Panc1 (cell line): ENCODE measurements at regions not wholly inside any gene's neighbourhood (a gene's known extent, or its start where the extent isn't known, plus 50 kb on each side); places are given as distances from the start of the nearest gene placed in this dataset.

Source experiments
- POLR2AphosphoS5 ChIP-seq: IDR thresholded peaks from 2 replicates; pipeline ENCODE4 v1.6.1; 2012; ENCODE audit warnings: mild to moderate bottlenecking, low read depth, low read length, moderate library complexity
- SIN3A ChIP-seq: IDR thresholded peaks from 2 replicates; pipeline ENCODE4 v1.6.1; 2012; ENCODE audit warnings: low read depth, mild to moderate bottlenecking, low read length, moderate library complexity, borderline replicate concordance; ENCODE audit not compliant: insufficient read depth
- TCF7L2 ChIP-seq: IDR thresholded peaks from 2 replicates; pipeline ENCODE4 v1.6.1; 2011; ENCODE audit warnings: mild to moderate bottlenecking, low read depth, low read length, inconsistent platforms
- TF ChIP-seq, protein P1 (sequence below): fragments of 450-650 bp; IDR thresholded peaks from 2 replicates; pipeline ENCODE4 v1.5.1; 2017; ENCODE audit warnings: mild to moderate bottlenecking
- TF ChIP-seq, protein P2 (sequence below), 2 experiments: IDR thresholded peaks; 2 replicates each; pipeline ENCODE4 v1.6.1; 2011 to 2012; ENCODE audit warnings: low read depth in 2 of 2, control low read depth in 1 of 2, low read length in 1 of 2, mild to moderate bottlenecking in 1 of 2, moderate library complexity in 1 of 2; ENCODE audit not compliant: insufficient read depth in 1 of 2

DNA sequence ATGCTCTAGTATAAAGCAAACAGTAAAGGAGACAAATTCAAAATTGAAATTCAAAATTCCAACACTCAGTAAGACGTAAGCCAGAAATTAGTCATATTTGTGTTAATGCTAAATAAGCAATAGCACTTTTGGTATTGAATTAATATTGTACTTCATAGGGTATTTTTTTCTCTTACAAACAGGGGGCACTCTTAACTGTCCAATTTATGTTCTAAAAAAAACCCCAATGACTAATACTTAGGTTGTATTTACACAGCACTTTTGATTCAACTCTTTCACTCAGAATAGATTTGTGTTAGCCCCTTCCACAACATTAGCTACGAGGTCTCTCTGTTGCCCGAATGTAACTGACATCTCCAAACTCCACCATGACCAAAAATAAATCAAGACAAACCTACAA lies 284.9 kb upstream of the COBL start:
- TF ChIP-seq, protein P1, sequence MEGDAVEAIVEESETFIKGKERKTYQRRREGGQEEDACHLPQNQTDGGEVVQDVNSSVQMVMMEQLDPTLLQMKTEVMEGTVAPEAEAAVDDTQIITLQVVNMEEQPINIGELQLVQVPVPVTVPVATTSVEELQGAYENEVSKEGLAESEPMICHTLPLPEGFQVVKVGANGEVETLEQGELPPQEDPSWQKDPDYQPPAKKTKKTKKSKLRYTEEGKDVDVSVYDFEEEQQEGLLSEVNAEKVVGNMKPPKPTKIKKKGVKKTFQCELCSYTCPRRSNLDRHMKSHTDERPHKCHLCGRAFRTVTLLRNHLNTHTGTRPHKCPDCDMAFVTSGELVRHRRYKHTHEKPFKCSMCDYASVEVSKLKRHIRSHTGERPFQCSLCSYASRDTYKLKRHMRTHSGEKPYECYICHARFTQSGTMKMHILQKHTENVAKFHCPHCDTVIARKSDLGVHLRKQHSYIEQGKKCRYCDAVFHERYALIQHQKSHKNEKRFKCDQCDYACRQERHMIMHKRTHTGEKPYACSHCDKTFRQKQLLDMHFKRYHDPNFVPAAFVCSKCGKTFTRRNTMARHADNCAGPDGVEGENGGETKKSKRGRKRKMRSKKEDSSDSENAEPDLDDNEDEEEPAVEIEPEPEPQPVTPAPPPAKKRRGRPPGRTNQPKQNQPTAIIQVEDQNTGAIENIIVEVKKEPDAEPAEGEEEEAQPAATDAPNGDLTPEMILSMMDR: peak; percentile 3; the same call in 1 of the 2 replicates
- TF ChIP-seq POLR2AphosphoS5 (no peak), SIN3A (no peak), TCF7L2 (no peak)
- TF ChIP-seq, protein P2, sequence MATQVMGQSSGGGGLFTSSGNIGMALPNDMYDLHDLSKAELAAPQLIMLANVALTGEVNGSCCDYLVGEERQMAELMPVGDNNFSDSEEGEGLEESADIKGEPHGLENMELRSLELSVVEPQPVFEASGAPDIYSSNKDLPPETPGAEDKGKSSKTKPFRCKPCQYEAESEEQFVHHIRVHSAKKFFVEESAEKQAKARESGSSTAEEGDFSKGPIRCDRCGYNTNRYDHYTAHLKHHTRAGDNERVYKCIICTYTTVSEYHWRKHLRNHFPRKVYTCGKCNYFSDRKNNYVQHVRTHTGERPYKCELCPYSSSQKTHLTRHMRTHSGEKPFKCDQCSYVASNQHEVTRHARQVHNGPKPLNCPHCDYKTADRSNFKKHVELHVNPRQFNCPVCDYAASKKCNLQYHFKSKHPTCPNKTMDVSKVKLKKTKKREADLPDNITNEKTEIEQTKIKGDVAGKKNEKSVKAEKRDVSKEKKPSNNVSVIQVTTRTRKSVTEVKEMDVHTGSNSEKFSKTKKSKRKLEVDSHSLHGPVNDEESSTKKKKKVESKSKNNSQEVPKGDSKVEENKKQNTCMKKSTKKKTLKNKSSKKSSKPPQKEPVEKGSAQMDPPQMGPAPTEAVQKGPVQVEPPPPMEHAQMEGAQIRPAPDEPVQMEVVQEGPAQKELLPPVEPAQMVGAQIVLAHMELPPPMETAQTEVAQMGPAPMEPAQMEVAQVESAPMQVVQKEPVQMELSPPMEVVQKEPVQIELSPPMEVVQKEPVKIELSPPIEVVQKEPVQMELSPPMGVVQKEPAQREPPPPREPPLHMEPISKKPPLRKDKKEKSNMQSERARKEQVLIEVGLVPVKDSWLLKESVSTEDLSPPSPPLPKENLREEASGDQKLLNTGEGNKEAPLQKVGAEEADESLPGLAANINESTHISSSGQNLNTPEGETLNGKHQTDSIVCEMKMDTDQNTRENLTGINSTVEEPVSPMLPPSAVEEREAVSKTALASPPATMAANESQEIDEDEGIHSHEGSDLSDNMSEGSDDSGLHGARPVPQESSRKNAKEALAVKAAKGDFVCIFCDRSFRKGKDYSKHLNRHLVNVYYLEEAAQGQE (IDR thresholded peaks at IDR 0.05; ENCODE audit: insufficient read depth in 1 of 2, low read depth in 2 of 2, low read length in 1 of 2): no peak
